GM21619 (cell line): ENCODE measurements at regions not wholly inside any gene's neighbourhood (a gene's known extent, or its start where the extent isn't known, plus 50 kb on each side); places are given as distances from the start of the nearest gene placed in this dataset.

Experiments used
- ATAC-seq: cut with Tn5 transposase; IDR thresholded peaks from one replicate; pipeline ENCODE4 v1.9.1; 2021; ENCODE audit not compliant: unreplicated experiment

- no peak for ATAC-seq
Observed at GRCh38 chr9:23290973-23291372, 535.1 kb downstream of the ELAVL2 start.

- ATAC-seq, result no peak
Observed at GRCh38 chr9:23302281-23302680, 523.8 kb downstream of the ELAVL2 start.

- ATAC-seq, result no peak
Observed at GRCh38 chr9:23306731-23307130, 519.3 kb downstream of the ELAVL2 start.

GRCh38 chr9:23307731-23308513, 518.1 kb downstream of the ELAVL2 start:
- ATAC-seq, result no peak

GRCh38 chr9:23309800-23310199, 516.2 kb downstream of the ELAVL2 start:
- no peak for ATAC-seq

- ATAC-seq, result no peak
Observed at GRCh38 chr9:23314247-23314646, 511.8 kb downstream of the ELAVL2 start.

- ATAC-seq, result no peak
Observed at GRCh38 chr9:23319092-23319491, 506.9 kb downstream of the ELAVL2 start.

- no peak for ATAC-seq
Observed at GRCh38 chr9:23321049-23321448, 505.0 kb downstream of the ELAVL2 start.

GRCh38 chr9:23322392-23322791, 503.6 kb downstream of the ELAVL2 start:
- ATAC-seq, result no peak

- ATAC-seq, result no peak
Observed at GRCh38 chr9:23324511-23324910, 501.5 kb downstream of the ELAVL2 start.

- no peak for ATAC-seq
Observed at GRCh38 chr9:23326597-23326996, 499.4 kb downstream of the ELAVL2 start.

GRCh38 chr9:23341346-23341745, 484.7 kb downstream of the ELAVL2 start:
- no peak for ATAC-seq

GRCh38 chr9:23342291-23342690, 483.7 kb downstream of the ELAVL2 start:
- ATAC-seq, result no peak

GRCh38 chr9:23343226-23343625, 482.8 kb downstream of the ELAVL2 start:
- ATAC-seq, result no peak

- no peak for ATAC-seq
Observed at GRCh38 chr9:23361096-23361495, 464.9 kb downstream of the ELAVL2 start.

GRCh38 chr9:23372703-23373102, 453.3 kb downstream of the ELAVL2 start:
- no peak for ATAC-seq

GRCh38 chr9:23375511-23375910, 450.5 kb downstream of the ELAVL2 start:
- no peak for ATAC-seq

- no peak for ATAC-seq
Observed at GRCh38 chr9:23379842-23380241, 446.2 kb downstream of the ELAVL2 start.

- no peak for ATAC-seq
Observed at GRCh38 chr9:23380821-23381220, 445.2 kb downstream of the ELAVL2 start.

GRCh38 chr9:23382418-23382817, 443.6 kb downstream of the ELAVL2 start:
- ATAC-seq, result no peak

- ATAC-seq, result no peak
Observed at GRCh38 chr9:23394189-23394588, 431.9 kb downstream of the ELAVL2 start.

GRCh38 chr9:23408874-23409273, 417.2 kb downstream of the ELAVL2 start:
- no peak for ATAC-seq

GRCh38 chr9:23412046-23412445, 414.0 kb downstream of the ELAVL2 start:
- ATAC-seq, result no peak
